ENCODE measurements at regions not wholly inside any gene's neighbourhood (a gene's known extent, or its start where the extent isn't known, plus 50 kb on each side); places are given as distances from the start of the nearest gene placed in this dataset.

- Mint-ChIP-seq H3K9me3 (no peaks in the 10 kb centered on the region), H3K27ac (no peak overlapping the region)
Measured at GRCh38 chr7:25567430-25567829, 339.1 kb upstream of the NPVF start.

GRCh38 chr7:25569765-25570164 is 341.5 kb upstream of the NPVF start:
- no peak overlapping the region for H3K4me3 Mint-ChIP-seq
- DNase-seq: no peak
- H3K4me1 Mint-ChIP-seq (ENCODE audit: low read depth): no peaks in the 10 kb centered on the region
- H3K27me3 Mint-ChIP-seq (ENCODE audit: insufficient read depth): no peaks in the 10 kb centered on the region; the same call in 1 of the 2 replicates
- H3K27ac Mint-ChIP-seq: no peak overlapping the region
- TF ChIP-seq CTCF (IDR thresholded peaks at IDR 0.05): no peak
- H3K9me3 Mint-ChIP-seq: no peaks in the 10 kb centered on the region
- no peaks in the 10 kb centered on the region for H3K36me3 Mint-ChIP-seq (ENCODE audit: low read depth)

More at GRCh38 chr7:25567430-25567829, 339.1 kb upstream of the NPVF start:
- no peak for TF ChIP-seq CTCF (IDR thresholded peaks at IDR 0.05)
- no peaks in the 10 kb centered on the region for H3K36me3 Mint-ChIP-seq (ENCODE audit: low read depth)
- H3K4me1 Mint-ChIP-seq (ENCODE audit: low read depth): no peaks in the 10 kb centered on the region
- H3K4me3 Mint-ChIP-seq: no peak overlapping the region
- DNase-seq: no peak
- H3K27me3 Mint-ChIP-seq (ENCODE audit: insufficient read depth): peaks cover 2% of the 10 kb centered on the region; the same call in 1 of the 2 replicates

GRCh38 chr7:25572423-25572822 is 344.1 kb upstream of the NPVF start:
- no peaks in the 10 kb centered on the region for H3K9me3 Mint-ChIP-seq
- H3K36me3 Mint-ChIP-seq (ENCODE audit: low read depth): no peaks in the 10 kb centered on the region
- H3K27me3 Mint-ChIP-seq (ENCODE audit: insufficient read depth): no peaks in the 10 kb centered on the region
- no peaks in the 10 kb centered on the region for H3K4me1 Mint-ChIP-seq (ENCODE audit: low read depth)
- no peak for DNase-seq
- H3K4me3 Mint-ChIP-seq: no peak overlapping the region
- no peak overlapping the region for H3K27ac Mint-ChIP-seq
- no peak for TF ChIP-seq CTCF (IDR thresholded peaks at IDR 0.05)

- Mint-ChIP-seq H3K27ac (no peak overlapping the region), H3K27me3 (ENCODE audit: insufficient read depth) (no peaks in the 10 kb centered on the region)
Measured at GRCh38 chr7:25574828-25575227, 346.5 kb upstream of the NPVF start.

GRCh38 chr7:25575634-25576033 is 347.3 kb upstream of the NPVF start:
- TF ChIP-seq CTCF (IDR thresholded peaks at IDR 0.05): no peak
- Mint-ChIP-seq H3K27me3 (ENCODE audit: insufficient read depth) (no peaks in the 10 kb centered on the region), H3K4me1 (ENCODE audit: low read depth) (no peaks in the 10 kb centered on the region), H3K36me3 (ENCODE audit: low read depth) (no peaks in the 10 kb centered on the region), H3K4me3 (no peak overlapping the region), H3K27ac (no peak overlapping the region), H3K9me3 (no peaks in the 10 kb centered on the region; the same call in 1 of the 2 replicates)
- no peak for DNase-seq

More at GRCh38 chr7:25574828-25575227, 346.5 kb upstream of the NPVF start:
- TF ChIP-seq CTCF (IDR thresholded peaks at IDR 0.05): no peak
- Mint-ChIP-seq H3K9me3 (no peaks in the 10 kb centered on the region; the same call in 1 of the 2 replicates), H3K4me1 (ENCODE audit: low read depth) (no peaks in the 10 kb centered on the region), H3K36me3 (ENCODE audit: low read depth) (no peaks in the 10 kb centered on the region), H3K4me3 (no peak overlapping the region)
- DNase-seq: no peak

All from HFFc6 (cell line).